ENCODE measurements at regions not wholly inside any gene's neighbourhood (a gene's known extent, or its start where the extent isn't known, plus 50 kb on each side); places are given as distances from the start of the nearest gene placed in this dataset.

- no peaks in the 10 kb centered on the region for H3K4me1 ChIP-seq (ENCODE audit: insufficient read depth, low read length)
- CTCF ChIA-PET (ENCODE audit: low intra/inter-chr PET ratio, low total read pairs) = no interaction called here
- TF ChIP-seq REL (CRISPR knock-in tag; conservative IDR thresholded peaks at IDR 0.05) = no peak
- TF ChIP-seq EHMT2 (IDR thresholded peaks at IDR 0.05; ENCODE audit: borderline replicate concordance, low read depth, low read length) = no peak
- TF ChIP-seq MED13 (CRISPR knock-in tag; IDR thresholded peaks at IDR 0.05) = no peak
- no peak for TF ChIP-seq SMAD1 (CRISPR knock-in tag; IDR thresholded peaks at IDR 0.05; ENCODE audit: borderline replicate concordance, low read depth)
- TF ChIP-seq ZNF749 (CRISPR knock-in tag; IDR thresholded peaks at IDR 0.05; ENCODE audit: borderline replicate concordance) = no peak
- TF ChIP-seq GATA4 (IDR thresholded peaks at IDR 0.05; ENCODE audit: borderline replicate concordance, low read depth) = no peak
- no peak for TF ChIP-seq MLLT10 (CRISPR knock-in tag; IDR thresholded peaks at IDR 0.05)
- no peak for TF ChIP-seq NCOA2 (CRISPR knock-in tag; IDR thresholded peaks at IDR 0.05)
- no peak for TF ChIP-seq ZNF562 (CRISPR knock-in tag; IDR thresholded peaks at IDR 0.05; ENCODE audit: borderline replicate concordance)
- no peak for TF ChIP-seq RBM39 (IDR thresholded peaks at IDR 0.05; ENCODE audit: low read depth, low read length, poor library complexity, severe bottlenecking)
- POLR2A ChIA-PET = no interaction called here
- FAIRE-seq = no peak
- H3K36me3 ChIP-seq (replicated peaks in 1 of 2; ENCODE audit: control insufficient read depth in 1 of 2, insufficient read depth in 2 of 2, low read length in 2 of 2) = no peaks in the 10 kb centered on the region
- no peak overlapping the region for H3K4me2 ChIP-seq (ENCODE audit: low read depth, low read length)
- no peak overlapping the region for H3K27ac ChIP-seq (ENCODE audit: extremely low read length, insufficient read depth, low read length)
- intact Hi-C loops (cut with micrococcal nuclease; ENCODE audit: unreplicated experiment) (no loop called here), in situ Hi-C loops (cut with HindIII; ENCODE audit: extremely low pct_ligation_motif_present, low pct_unique_long_range_greater_than_20kb) (no loop called here)
- H3K27me3 ChIP-seq (ENCODE audit: control insufficient read depth in 1 of 2, insufficient read depth in 2 of 2, low read length in 2 of 2) = no peaks in the 10 kb centered on the region
- WGBS (ENCODE audit: low lambda C conversion rate) = 46% methylated on average over 2 of the region's 2 CpGs
- no peak overlapping the region for H3K4me3 ChIP-seq (replicated peaks in 1 of 3; ENCODE audit: insufficient read depth in 1 of 3, low read depth in 2 of 3, low read length in 3 of 3)
- BruUV-seq (replicated peaks) = no TSS peak
- ATAC-seq = no peak
- H4K20me1 ChIP-seq (ENCODE audit: insufficient read depth, low read length) = no peaks in the 10 kb centered on the region
- no peaks in the 10 kb centered on the region for H3K9me3 ChIP-seq (ENCODE audit: low read length)
- no peak overlapping the region for H2AFZ ChIP-seq (ENCODE audit: low read length)
- no peaks in the 10 kb centered on the region for H3K79me2 ChIP-seq (ENCODE audit: insufficient read depth, low read length)
- no peak overlapping the region for H3K9ac ChIP-seq (ENCODE audit: insufficient read depth, low read depth, low read length)
- DNase-seq (ENCODE audit: low spot score) = no peak
Measured at GRCh38 chr13:74761801-74762757, 627.9 kb upstream of the KLF12 start.
